WTC11 (cell line): ENCODE measurements at regions not wholly inside any gene's neighbourhood (a gene's known extent, or its start where the extent isn't known, plus 50 kb on each side); places are given as distances from the start of the nearest gene placed in this dataset.
A peak's percentile ranks its signal among the peaks of the same experiment; 100 is the strongest.
"Not testable (repeated sequence)": the region's sequence is repeated elsewhere in the genome, so short reads cannot be mapped to it uniquely, and the experiment has no call there.

ENCODE experiments used
- ATAC-seq: fragments of 200-7000 bp; cut with Tn5 transposase; 2 replicates; pipeline ENCODE4 v1.10.0; 2021; ENCODE audit warnings: mild to moderate bottlenecking, moderate library complexity
- CTCF ChIA-PET: fragments of 300-600 bp; sonication (Branson Sonifier 250); formaldehyde crosslinking; loops from one replicate; lab custom pipeline; 2021; ENCODE audit warnings: antibody characterized with exemption; lab: Charles Lee
- POLR2A ChIA-PET: fragments of 350-600 bp; sonication (Branson Sonifier 250); formaldehyde crosslinking; loops from one replicate; lab custom pipeline; 2021; ENCODE audit warnings: antibody characterized with exemption; lab: Charles Lee
- DNase-seq: peaks from one replicate; pipeline ENCODE4 v3.0.0; 2021; ENCODE audit warnings: low spot score
- H3K27ac Mint-ChIP-seq: 2 replicates; pipeline ENCODE4 v1.8.0; 2021; ENCODE audit warnings: mixed read lengths
- H3K27me3 Mint-ChIP-seq: 2 replicates; pipeline ENCODE4 v1.8.0; 2021; ENCODE audit warnings: low read depth, mild to moderate bottlenecking, moderate library complexity, mixed read lengths
- H3K36me3 Mint-ChIP-seq: 2 replicates; pipeline ENCODE4 v1.8.0; 2021; ENCODE audit warnings: mixed read lengths
- H3K4me1 Mint-ChIP-seq: 2 replicates; pipeline ENCODE4 v1.8.0; 2022; ENCODE audit warnings: mixed read lengths
- H3K4me3 Mint-ChIP-seq: 2 replicates; pipeline ENCODE4 v1.8.0; 2021; ENCODE audit warnings: mild to moderate bottlenecking, moderate library complexity, mixed read lengths
- H3K9me3 Mint-ChIP-seq: 2 replicates; pipeline ENCODE4 v1.8.0; 2021; ENCODE audit warnings: mixed read lengths
- ATF1 ChIP-seq: sonication (generic); formaldehyde crosslinking; IDR thresholded peaks from 2 replicates; pipeline ENCODE4 v1.8.1; 2023; ENCODE audit warnings: mild to moderate bottlenecking, moderate library complexity, missing genetic modification reagents
- CTCF ChIP-seq: fragments of 200-600 bp; IDR thresholded peaks from 2 replicates; pipeline ENCODE4 v1.8.0; 2022; ENCODE audit warnings: antibody characterized with exemption
- E2F4 ChIP-seq: sonication (generic); formaldehyde crosslinking; IDR thresholded peaks from 2 replicates; pipeline ENCODE4 v1.8.1; 2022; ENCODE audit warnings: low read depth, mild to moderate bottlenecking, moderate library complexity, missing genetic modification reagents, borderline replicate concordance
- FOXP1 ChIP-seq: sonication (generic); formaldehyde crosslinking; IDR thresholded peaks from 2 replicates; pipeline ENCODE4 v1.8.0; 2022; ENCODE audit warnings: missing genetic modification reagents, mild to moderate bottlenecking, moderate library complexity, borderline replicate concordance
- GTF2I ChIP-seq: fragments of 250-450 bp; sonication (Bioruptor Pico); conservative IDR thresholded peaks from 2 replicates; pipeline ENCODE4 v1.4.0; 2021; ENCODE audit warnings: mild to moderate bottlenecking
- JUN ChIP-seq: sonication (generic); formaldehyde crosslinking; IDR thresholded peaks from 2 replicates; pipeline ENCODE4 v1.8.0; 2023; ENCODE audit warnings: mild to moderate bottlenecking, missing genetic modification reagents
- ZBTB21 ChIP-seq: sonication (generic); formaldehyde crosslinking; IDR thresholded peaks from 2 replicates; pipeline ENCODE4 v1.8.1; 2023; ENCODE audit warnings: mild to moderate bottlenecking, missing genetic modification reagents, borderline replicate concordance
- ZNF263 ChIP-seq: sonication (generic); formaldehyde crosslinking; IDR thresholded peaks from 2 replicates; pipeline ENCODE4 v1.8.1; 2022; ENCODE audit warnings: low read depth, mild to moderate bottlenecking, moderate library complexity, missing genetic modification reagents
- ZNF416 ChIP-seq: fragments of 250-450 bp; sonication (Bioruptor Pico); IDR thresholded peaks from 2 replicates; pipeline ENCODE4 v1.9.0; 2021; ENCODE audit warnings: mild to moderate bottlenecking, inconsistent platforms
- ZSCAN18 ChIP-seq: fragments of 250-450 bp; sonication (Bioruptor Pico); IDR thresholded peaks from 2 replicates; pipeline ENCODE4 v2.1.2; 2022; ENCODE audit warnings: mild to moderate bottlenecking, moderate library complexity
- TF ChIP-seq, protein P1 (sequence below): sonication (generic); formaldehyde crosslinking; IDR thresholded peaks from 2 replicates; pipeline ENCODE4 v1.8.1; 2022; ENCODE audit warnings: mild to moderate bottlenecking, missing genetic modification reagents, moderate library complexity, borderline replicate concordance
- TF ChIP-seq, protein P2 (sequence below): fragments of 250-450 bp; sonication (Bioruptor Pico); IDR thresholded peaks from 2 replicates; pipeline ENCODE4 v1.9.0; 2021; ENCODE audit warnings: mild to moderate bottlenecking

- TF ChIP-seq, protein P1, sequence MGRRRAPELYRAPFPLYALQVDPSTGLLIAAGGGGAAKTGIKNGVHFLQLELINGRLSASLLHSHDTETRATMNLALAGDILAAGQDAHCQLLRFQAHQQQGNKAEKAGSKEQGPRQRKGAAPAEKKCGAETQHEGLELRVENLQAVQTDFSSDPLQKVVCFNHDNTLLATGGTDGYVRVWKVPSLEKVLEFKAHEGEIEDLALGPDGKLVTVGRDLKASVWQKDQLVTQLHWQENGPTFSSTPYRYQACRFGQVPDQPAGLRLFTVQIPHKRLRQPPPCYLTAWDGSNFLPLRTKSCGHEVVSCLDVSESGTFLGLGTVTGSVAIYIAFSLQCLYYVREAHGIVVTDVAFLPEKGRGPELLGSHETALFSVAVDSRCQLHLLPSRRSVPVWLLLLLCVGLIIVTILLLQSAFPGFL: no peak
- TF ChIP-seq GTF2I (CRISPR knock-in tag): no peak
- TF ChIP-seq CTCF: no peak
- no peak for TF ChIP-seq ATF1 (CRISPR knock-in tag)
- no peak for TF ChIP-seq FOXP1 (CRISPR knock-in tag)
Measured at GRCh38 chr5:90221951-90222350, 187.6 kb downstream of the CETN3 start (continued).

GRCh38 chr5:90220554-90220953, 189.0 kb downstream of the CETN3 start:
- peaks cover 13% of the 10 kb centered on the region for H3K9me3 Mint-ChIP-seq
- CTCF ChIA-PET: no interaction called here
- no peak overlapping the region for H3K27ac Mint-ChIP-seq
- no peak overlapping the region for H3K4me3 Mint-ChIP-seq
- POLR2A ChIA-PET: no interaction called here
- 0 out of 2 replicates have a peak, but pooled peaks cover 3% of the 10 kb centered on the region for H3K36me3 Mint-ChIP-seq
- H3K27me3 Mint-ChIP-seq: no peaks in the 10 kb centered on the region
- H3K4me1 Mint-ChIP-seq: no peaks in the 10 kb centered on the region
- no peak for TF ChIP-seq ZBTB21 (CRISPR knock-in tag)
- no peak for ATAC-seq
- DNase-seq: no peak

- TF ChIP-seq JUN (CRISPR knock-in tag): no peak
- no peak for TF ChIP-seq E2F4 (CRISPR knock-in tag)
- no peak for TF ChIP-seq ZNF263 (CRISPR knock-in tag)
- TF ChIP-seq ZSCAN18: no peak
- TF ChIP-seq, protein P2, sequence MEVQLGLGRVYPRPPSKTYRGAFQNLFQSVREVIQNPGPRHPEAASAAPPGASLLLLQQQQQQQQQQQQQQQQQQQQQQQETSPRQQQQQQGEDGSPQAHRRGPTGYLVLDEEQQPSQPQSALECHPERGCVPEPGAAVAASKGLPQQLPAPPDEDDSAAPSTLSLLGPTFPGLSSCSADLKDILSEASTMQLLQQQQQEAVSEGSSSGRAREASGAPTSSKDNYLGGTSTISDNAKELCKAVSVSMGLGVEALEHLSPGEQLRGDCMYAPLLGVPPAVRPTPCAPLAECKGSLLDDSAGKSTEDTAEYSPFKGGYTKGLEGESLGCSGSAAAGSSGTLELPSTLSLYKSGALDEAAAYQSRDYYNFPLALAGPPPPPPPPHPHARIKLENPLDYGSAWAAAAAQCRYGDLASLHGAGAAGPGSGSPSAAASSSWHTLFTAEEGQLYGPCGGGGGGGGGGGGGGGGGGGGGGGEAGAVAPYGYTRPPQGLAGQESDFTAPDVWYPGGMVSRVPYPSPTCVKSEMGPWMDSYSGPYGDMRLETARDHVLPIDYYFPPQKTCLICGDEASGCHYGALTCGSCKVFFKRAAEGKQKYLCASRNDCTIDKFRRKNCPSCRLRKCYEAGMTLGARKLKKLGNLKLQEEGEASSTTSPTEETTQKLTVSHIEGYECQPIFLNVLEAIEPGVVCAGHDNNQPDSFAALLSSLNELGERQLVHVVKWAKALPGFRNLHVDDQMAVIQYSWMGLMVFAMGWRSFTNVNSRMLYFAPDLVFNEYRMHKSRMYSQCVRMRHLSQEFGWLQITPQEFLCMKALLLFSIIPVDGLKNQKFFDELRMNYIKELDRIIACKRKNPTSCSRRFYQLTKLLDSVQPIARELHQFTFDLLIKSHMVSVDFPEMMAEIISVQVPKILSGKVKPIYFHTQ (CRISPR knock-in tag): no peak
- TF ChIP-seq ZNF416 (CRISPR knock-in tag): no peak
- no peaks in the 10 kb centered on the region for H3K4me1 Mint-ChIP-seq
- CTCF ChIA-PET: no interaction called here
- POLR2A ChIA-PET: no interaction called here
- H3K27me3 Mint-ChIP-seq: no peaks in the 10 kb centered on the region; the same call in 1 of the 2 replicates
- ATAC-seq: no peak
- H3K9me3 Mint-ChIP-seq: peaks cover 24% of the 10 kb centered on the region
- H3K4me3 Mint-ChIP-seq: no peak overlapping the region
- H3K27ac Mint-ChIP-seq: no peak overlapping the region
- H3K36me3 Mint-ChIP-seq: peaks cover 12% of the 10 kb centered on the region
- no peak for DNase-seq
Measured at GRCh38 chr5:90214991-90215390, 194.6 kb downstream of the CETN3 start.

- Mint-ChIP-seq H3K4me3 (peak overlapping the region; percentile 96), H3K36me3 (peaks cover 11% of the 10 kb centered on the region), H3K9me3 (peaks cover 12% of the 10 kb centered on the region), H3K27ac (peak overlapping the region; percentile 98)
- CTCF ChIA-PET, H3K4me1 Mint-ChIP-seq, H3K27me3 Mint-ChIP-seq, ATAC-seq, POLR2A ChIA-PET: not testable (repeated sequence)
- DNase-seq: peak; percentile 46
Measured at GRCh38 chr5:90208323-90208722, 201.2 kb downstream of the CETN3 start.
